Pancreas (tissue), 10 donors: ENCODE measurements at regions not wholly inside any gene's neighbourhood (a gene's known extent, or its start where the extent isn't known, plus 50 kb on each side); places are given as distances from the start of the nearest gene placed in this dataset.
A peak's percentile ranks its signal among the peaks of the same experiment; 100 is the strongest.

Experiments
- ATAC-seq, 4 donors: fragments of 200-7000 bp; cut with Tn5 transposase; one replicate each; pipeline versions ENCODE4 v1.8.0 to v1.9.1; 2020; ENCODE audit warnings: mild to moderate bottlenecking in 4 of 4, moderate library complexity in 4 of 4
- DNase-seq, 6 donors: peaks; one replicate each; pipeline ENCODE4 v3.0.0-alpha.2; 2020
- FAIRE-seq: peaks from 2 replicates; lab custom pipeline; 2012; peaks lifted over from hg19 to GRCh38; lab: Jason Lieb, UNC
- H3K27ac ChIP-seq, 4 donors: fragments of 200-600 bp; sonication (generic); 1 replicate in 3 of 4; 2 replicates in 1 of 4; pipeline versions ENCODE4 v1.5.0 to v1.8.0; 2020
- H3K27me3 ChIP-seq, 4 donors: fragments of 200-600 bp; one replicate each; pipeline ENCODE4 v1.8.0; 2021
- H3K36me3 ChIP-seq, 3 donors: fragments of 200-600 bp; sonication (generic) in 1 of 3; one replicate each; pipeline versions ENCODE4 v1.5.0 to v1.8.0; 2020 to 2021
- H3K4me1 ChIP-seq, 3 donors: fragments of 200-600 bp; one replicate each; pipeline ENCODE4 v1.8.0; 2021
- H3K4me3 ChIP-seq, 4 donors: fragments of 200-600 bp; sonication (generic) in 2 of 4; one replicate each; pipeline versions ENCODE4 v1.5.0 to v1.8.0; 2020 to 2021
- H3K9me3 ChIP-seq, 4 donors: fragments of 200-600 bp; one replicate each; pipeline ENCODE4 v1.8.0; 2021
- CTCF ChIP-seq, 4 donors: fragments of 200-600 bp; sonication (generic) in 3 of 4; IDR thresholded peaks; one replicate each; pipeline versions ENCODE4 v1.5.0 to v1.8.0; 2021; ENCODE audit warnings: antibody characterized with exemption in 4 of 4
- WGBS, 2 donors: extraction: QIAGEN DNeasy Blood & Tissue Kit; methylation state at CpG; one replicate each; pipeline ENCODE4 v1.1.7; 2013; 5-methylcytosine and 5-hydroxymethylcytosine counted together
- intact Hi-C, 3 donors: fragments of 100-400 bp; cut with DNase I; formaldehyde crosslinking; loops; one replicate each; pipeline versions ENCODE4 v1.11.1 to v1.14.2; 2022
- donor health status: healthy with polysubstance abuse.
- donor health status: DM: no; HTN: no; CAD: no; lungs with moderate emphysema.
- donor health status: DM: no; HTN: no; CAD: no.
- donor health status: control.
- donor health status: control.
- donor health status: Bipolar disorder and iron deficiency.
- donor health status: DM: yes; HTN: yes; CAD: no.
- donor health status: DM: no; HTN: no; CAD: no.
- donor health status: DM: no; HTN: no; CAD: no.
- donor health status: DM: yes; HTN: yes; CAD: no.

- H3K27ac ChIP-seq = no peak overlapping the region
- H3K4me3 ChIP-seq = no peak overlapping the region
- no peak for TF ChIP-seq CTCF (IDR thresholded peaks at IDR 0.05)
- intact Hi-C loops = no loop called here
- DNase-seq = peak in 2 of 6 donors; percentile 8 to 25
- no peaks in the 10 kb centered on the region for H3K36me3 ChIP-seq
- H3K4me1 ChIP-seq = peaks cover 0 to 8% (median 4%) of the 10 kb centered on the region in 3 donors
- no peak for FAIRE-seq
- H3K27me3 ChIP-seq = no peaks in the 10 kb centered on the region
- ATAC-seq = peak; percentile 50 to 80 (median 76)
- no peaks in the 10 kb centered on the region for H3K9me3 ChIP-seq
Observed at GRCh38 chr15:54812383-54812782, 384.4 kb downstream of the RSL24D1 start.

- no peak for FAIRE-seq
- Histone ChIP-seq H3K27ac (no peak overlapping the region), H3K36me3 (no peaks in the 10 kb centered on the region), H3K27me3 (no peaks in the 10 kb centered on the region), H3K9me3 (no peaks in the 10 kb centered on the region), H3K4me3 (no peak overlapping the region), H3K4me1 (peaks cover 0 to 8% (median 4%) of the 10 kb centered on the region in 3 donors)
- no peak for TF ChIP-seq CTCF (IDR thresholded peaks at IDR 0.05)
- intact Hi-C loops = no loop called here
- no peak for DNase-seq
- ATAC-seq = no peak
Observed at GRCh38 chr15:54810496-54810895, 386.2 kb downstream of the RSL24D1 start.

GRCh38 chr15:54810031-54810430, 386.7 kb downstream of the RSL24D1 start:
- Histone ChIP-seq H3K4me1 (peaks cover 0 to 8% (median 4%) of the 10 kb centered on the region in 3 donors), H3K27me3 (no peaks in the 10 kb centered on the region), H3K9me3 (no peaks in the 10 kb centered on the region), H3K36me3 (no peaks in the 10 kb centered on the region), H3K27ac (no peak overlapping the region), H3K4me3 (no peak overlapping the region)
- ATAC-seq (no peak), DNase-seq (no peak), FAIRE-seq (no peak)
- WGBS, 2 donors = 76 to 81% methylated on average over 2 of the region's 2 CpGs
- TF ChIP-seq CTCF (IDR thresholded peaks at IDR 0.05) = no peak
- intact Hi-C loops = no loop called here

GRCh38 chr15:54808321-54808720, 388.4 kb downstream of the RSL24D1 start:
- H3K4me1 ChIP-seq = peaks cover 0 to 8% (median 4%) of the 10 kb centered on the region in 3 donors
- no peaks in the 10 kb centered on the region for H3K36me3 ChIP-seq
- no peak for DNase-seq
- no peaks in the 10 kb centered on the region for H3K9me3 ChIP-seq
- TF ChIP-seq CTCF (IDR thresholded peaks at IDR 0.05) = no peak
- intact Hi-C loops = no loop called here
- no peak for ATAC-seq
- H3K4me3 ChIP-seq = no peak overlapping the region
- no peak for FAIRE-seq
- no peaks in the 10 kb centered on the region for H3K27me3 ChIP-seq
- WGBS, 2 donors = 76 to 87% methylated on average over 3 of the region's 3 CpGs
- no peak overlapping the region for H3K27ac ChIP-seq

- H3K9me3 ChIP-seq = no peaks in the 10 kb centered on the region
- no peak for FAIRE-seq
- no peaks in the 10 kb centered on the region for H3K27me3 ChIP-seq
- no peak for DNase-seq
- TF ChIP-seq CTCF (IDR thresholded peaks at IDR 0.05) = no peak
- H3K4me1 ChIP-seq = no peaks in the 10 kb centered on the region
- no peak for ATAC-seq
- 58 to 72% methylated on average over 1 of the region's 1 CpG for WGBS, 2 donors
- no peaks in the 10 kb centered on the region for H3K36me3 ChIP-seq
- H3K27ac ChIP-seq = no peak overlapping the region
- no peak overlapping the region for H3K4me3 ChIP-seq
- intact Hi-C loops = no loop called here
Observed at GRCh38 chr15:54803987-54804386, 392.8 kb downstream of the RSL24D1 start.
